Upper lobe of left lung (tissue), 6 donors: ENCODE measurements at regions not wholly inside any gene's neighbourhood (a gene's known extent, or its start where the extent isn't known, plus 50 kb on each side); places are given as distances from the start of the nearest gene placed in this dataset.

Experiments used
- ATAC-seq, 2 donors: fragments of 200-7000 bp; cut with Tn5 transposase; one replicate each; pipeline ENCODE4 v1.9.1; 2022; ENCODE audit warnings: mild to moderate bottlenecking in 2 of 2, moderate library complexity in 2 of 2; ENCODE audit not compliant: low FRiP score in 2 of 2
- DNase-seq, 2 donors: peaks; one replicate each; pipeline ENCODE4 v3.0.0-alpha.2; 2019 to 2020
- H3K27ac ChIP-seq, 4 donors: fragments of 200-600 bp; sonication (generic); one replicate each; pipeline ENCODE4 v1.5.1; 2016 to 2019
- H3K27me3 ChIP-seq, 4 donors: fragments of 200-600 bp; sonication (generic); one replicate each; pipeline ENCODE4 v1.5.1; 2017 to 2019
- H3K36me3 ChIP-seq, 4 donors: fragments of 200-600 bp; sonication (generic); one replicate each; pipeline ENCODE4 v1.5.1; 2016 to 2019
- H3K4me1 ChIP-seq, 4 donors: fragments of 200-600 bp; sonication (generic); one replicate each; pipeline ENCODE4 v1.5.1; 2018 to 2019
- H3K4me3 ChIP-seq, 4 donors: fragments of 200-600 bp; sonication (generic); one replicate each; pipeline ENCODE4 v1.5.1; 2017 to 2019; ENCODE audit warnings: mild to moderate bottlenecking in 2 of 4, moderate library complexity in 1 of 4
- H3K9me3 ChIP-seq, 4 donors: fragments of 200-600 bp; sonication (generic); one replicate each; pipeline ENCODE4 v1.5.1; 2018 to 2019
- CTCF ChIP-seq, 6 experiments: fragments of 450-650 bp in 4 of 6; fragments of 200-600 bp in 2 of 6; sonication (generic) in 2 of 6; IDR thresholded peaks; one replicate each; pipeline ENCODE4 v1.5.1; 2016 to 2019; ENCODE audit warnings: antibody characterized with exemption in 6 of 6
- EP300 ChIP-seq, 4 donors: sonication (generic); formaldehyde crosslinking; IDR thresholded peaks; one replicate each; pipeline ENCODE4 v1.5.1; 2017; ENCODE audit warnings: antibody characterized with exemption in 4 of 4, control low read depth in 2 of 4
- POLR2A ChIP-seq, 4 donors: fragments of 450-650 bp; IDR thresholded peaks; one replicate each; pipeline ENCODE4 v1.5.1; 2016 to 2017; ENCODE audit warnings: antibody characterized with exemption in 4 of 4, mild to moderate bottlenecking in 2 of 4
- POLR2AphosphoS5 ChIP-seq, 2 donors: sonication (generic); formaldehyde crosslinking; IDR thresholded peaks; one replicate each; pipeline ENCODE4 v1.5.1; 2017; ENCODE audit warnings: antibody characterized with exemption in 2 of 2
- WGBS, 2 donors: methylation state at CpG; one replicate each; pipeline ENCODE4 v1.1.5; 2017 to 2018; 5-methylcytosine and 5-hydroxymethylcytosine counted together
- donor health status: DM: no; HTN: no; CAD: no; lungs with moderate emphysema.
- donor health status: DM: no; HTN: yes; CAD: no; lungs with severe emphysema.

GRCh38 chr6:102655823-102656222, 1262.3 kb downstream of the GRIK2 start:
- Histone ChIP-seq H3K36me3 (no peaks in the 10 kb centered on the region), H3K4me3 (no peak overlapping the region), H3K27ac (no peak overlapping the region), H3K9me3 (no peaks in the 10 kb centered on the region), H3K27me3 (no peaks in the 10 kb centered on the region), H3K4me1 (no peaks in the 10 kb centered on the region)
- ATAC-seq (no peak), DNase-seq (no peak)
- WGBS, 2 donors = 90 to 100% methylated on average over 1 of the region's 1 CpG
- TF ChIP-seq POLR2AphosphoS5 (IDR thresholded peaks at IDR 0.05) (no peak), CTCF (IDR thresholded peaks at IDR 0.05) (no peak), POLR2A (IDR thresholded peaks at IDR 0.05) (no peak), EP300 (IDR thresholded peaks at IDR 0.05) (no peak)

GRCh38 chr6:102641426-102641825, 1247.9 kb downstream of the GRIK2 start:
- Histone ChIP-seq H3K9me3 (no peaks in the 10 kb centered on the region), H3K27me3 (no peaks in the 10 kb centered on the region), H3K4me1 (no peaks in the 10 kb centered on the region), H3K4me3 (no peak overlapping the region), H3K27ac (no peak overlapping the region), H3K36me3 (no peaks in the 10 kb centered on the region)
- no peak for DNase-seq
- ATAC-seq = no peak
- WGBS, 2 donors = 64 to 71% methylated on average over 2 of the region's 2 CpGs
- no peak for TF ChIP-seq POLR2AphosphoS5 (IDR thresholded peaks at IDR 0.05)
- no peak for TF ChIP-seq EP300 (IDR thresholded peaks at IDR 0.05)
- TF ChIP-seq CTCF (IDR thresholded peaks at IDR 0.05) = no peak
- TF ChIP-seq POLR2A (IDR thresholded peaks at IDR 0.05) = no peak

GRCh38 chr6:102631921-102632320, 1238.4 kb downstream of the GRIK2 start:
- no peaks in the 10 kb centered on the region for H3K4me1 ChIP-seq
- no peaks in the 10 kb centered on the region for H3K36me3 ChIP-seq
- no peak for ATAC-seq
- H3K27ac ChIP-seq = no peak overlapping the region
- TF ChIP-seq POLR2A (IDR thresholded peaks at IDR 0.05) (no peak), POLR2AphosphoS5 (IDR thresholded peaks at IDR 0.05) (no peak), EP300 (IDR thresholded peaks at IDR 0.05) (no peak), CTCF (IDR thresholded peaks at IDR 0.05) (no peak)
- H3K27me3 ChIP-seq = no peaks in the 10 kb centered on the region
- no peak for DNase-seq
- WGBS, 2 donors = 84 to 90% methylated on average over 5 of the region's 5 CpGs
- H3K4me3 ChIP-seq = no peak overlapping the region
- no peaks in the 10 kb centered on the region for H3K9me3 ChIP-seq

- no peak for DNase-seq
- Histone ChIP-seq H3K9me3 (no peaks in the 10 kb centered on the region), H3K27ac (no peak overlapping the region), H3K27me3 (no peaks in the 10 kb centered on the region), H3K36me3 (no peaks in the 10 kb centered on the region), H3K4me3 (no peak overlapping the region), H3K4me1 (no peaks in the 10 kb centered on the region)
- ATAC-seq = no peak
- TF ChIP-seq CTCF (IDR thresholded peaks at IDR 0.05) (no peak), POLR2AphosphoS5 (IDR thresholded peaks at IDR 0.05) (no peak), EP300 (IDR thresholded peaks at IDR 0.05) (no peak), POLR2A (IDR thresholded peaks at IDR 0.05) (no peak)
Measured at GRCh38 chr6:102623201-102623600, 1229.7 kb downstream of the GRIK2 start.

GRCh38 chr6:102619585-102619984, 1226.1 kb downstream of the GRIK2 start:
- no peak for DNase-seq
- TF ChIP-seq POLR2AphosphoS5 (IDR thresholded peaks at IDR 0.05) = no peak
- peak in 2 of 6 experiments; percentile 8 to 20 for TF ChIP-seq CTCF (IDR thresholded peaks at IDR 0.05)
- TF ChIP-seq POLR2A (IDR thresholded peaks at IDR 0.05) = no peak
- TF ChIP-seq EP300 (IDR thresholded peaks at IDR 0.05) = no peak
- H3K27ac ChIP-seq = no peak overlapping the region
- no peaks in the 10 kb centered on the region for H3K9me3 ChIP-seq
- no peak for ATAC-seq
- WGBS, 2 donors = 0 to 2% methylated on average over 2 of the region's 2 CpGs
- H3K4me1 ChIP-seq = no peaks in the 10 kb centered on the region
- no peaks in the 10 kb centered on the region for H3K27me3 ChIP-seq
- no peak overlapping the region for H3K4me3 ChIP-seq
- H3K36me3 ChIP-seq = no peaks in the 10 kb centered on the region
